RKO (cell line): ENCODE measurements at regions not wholly inside any gene's neighbourhood (a gene's known extent, or its start where the extent isn't known, plus 50 kb on each side); places are given as distances from the start of the nearest gene placed in this dataset.

ENCODE experiments used
- DNase-seq: peaks from one replicate; pipeline ENCODE4 v3.0.0-alpha.2; 2016; ENCODE audit warnings: low spot score

GRCh38 chr6:138007014-138007472 is 100.2 kb downstream of the PERP start:
- peak; percentile 49 for DNase-seq

GRCh38 chr6:138008791-138009190 is 98.4 kb downstream of the PERP start:
- DNase-seq: no peak

GRCh38 chr6:138011413-138011812 is 95.8 kb downstream of the PERP start:
- no peak for DNase-seq

- no peak for DNase-seq
Observed at GRCh38 chr6:138012682-138013081, 94.5 kb downstream of the PERP start.

GRCh38 chr6:138013959-138014358 is 93.3 kb downstream of the PERP start:
- no peak for DNase-seq

GRCh38 chr6:138017166-138017757 is 90.0 kb downstream of the PERP start:
- DNase-seq: no peak

GRCh38 chr6:138018297-138018696 is 88.9 kb downstream of the PERP start:
- no peak for DNase-seq

- DNase-seq: no peak
Observed at GRCh38 chr6:138025528-138025978, 81.7 kb downstream of the PERP start.

- DNase-seq: no peak
Observed at GRCh38 chr6:138026342-138026741, 80.9 kb downstream of the PERP start.

GRCh38 chr6:138028893-138029292 is 78.3 kb downstream of the PERP start:
- no peak for DNase-seq

- no peak for DNase-seq
Observed at GRCh38 chr6:138030872-138031271, 76.3 kb downstream of the PERP start.

GRCh38 chr6:138031417-138031816 is 75.8 kb downstream of the PERP start:
- DNase-seq: no peak

- no peak for DNase-seq
Observed at GRCh38 chr6:138031850-138032249, 75.4 kb downstream of the PERP start.

- DNase-seq: no peak
Observed at GRCh38 chr6:138032571-138032970, 74.6 kb downstream of the PERP start.

- no peak for DNase-seq
Observed at GRCh38 chr6:138034229-138034628, 73.0 kb downstream of the PERP start.

- no peak for DNase-seq
Observed at GRCh38 chr6:138035070-138035469, 72.1 kb downstream of the PERP start.

GRCh38 chr6:138036111-138036510 is 71.1 kb downstream of the PERP start:
- no peak for DNase-seq

- DNase-seq: no peak
Observed at GRCh38 chr6:138037009-138037504, 70.2 kb downstream of the PERP start.

- DNase-seq: no peak
Observed at GRCh38 chr6:138038142-138038870, 68.9 kb downstream of the PERP start.
